ENCODE measurements at regions not wholly inside any gene's neighbourhood (a gene's known extent, or its start where the extent isn't known, plus 50 kb on each side); places are given as distances from the start of the nearest gene placed in this dataset.

DNA sequence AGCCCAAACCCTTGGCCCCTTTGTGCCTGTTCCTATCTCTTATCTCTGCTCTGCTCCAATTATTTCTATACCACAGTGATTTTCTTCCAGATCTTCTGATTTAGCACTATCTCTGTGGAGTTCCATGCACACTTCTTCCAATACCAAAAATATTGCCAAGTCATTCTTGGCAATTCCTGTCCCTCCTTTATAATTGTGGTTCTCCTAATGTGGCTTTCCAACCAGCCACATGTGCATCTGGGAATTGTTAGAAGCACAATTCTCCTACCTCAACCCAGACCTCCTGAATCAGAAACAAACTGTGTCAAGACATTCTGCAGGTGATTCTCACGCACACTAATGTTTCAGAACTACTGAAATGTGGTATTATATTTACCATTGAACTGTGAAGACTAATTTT, 447.8 kb upstream of the IGFBP3 start:
- TF ChIP-seq, protein P1, sequence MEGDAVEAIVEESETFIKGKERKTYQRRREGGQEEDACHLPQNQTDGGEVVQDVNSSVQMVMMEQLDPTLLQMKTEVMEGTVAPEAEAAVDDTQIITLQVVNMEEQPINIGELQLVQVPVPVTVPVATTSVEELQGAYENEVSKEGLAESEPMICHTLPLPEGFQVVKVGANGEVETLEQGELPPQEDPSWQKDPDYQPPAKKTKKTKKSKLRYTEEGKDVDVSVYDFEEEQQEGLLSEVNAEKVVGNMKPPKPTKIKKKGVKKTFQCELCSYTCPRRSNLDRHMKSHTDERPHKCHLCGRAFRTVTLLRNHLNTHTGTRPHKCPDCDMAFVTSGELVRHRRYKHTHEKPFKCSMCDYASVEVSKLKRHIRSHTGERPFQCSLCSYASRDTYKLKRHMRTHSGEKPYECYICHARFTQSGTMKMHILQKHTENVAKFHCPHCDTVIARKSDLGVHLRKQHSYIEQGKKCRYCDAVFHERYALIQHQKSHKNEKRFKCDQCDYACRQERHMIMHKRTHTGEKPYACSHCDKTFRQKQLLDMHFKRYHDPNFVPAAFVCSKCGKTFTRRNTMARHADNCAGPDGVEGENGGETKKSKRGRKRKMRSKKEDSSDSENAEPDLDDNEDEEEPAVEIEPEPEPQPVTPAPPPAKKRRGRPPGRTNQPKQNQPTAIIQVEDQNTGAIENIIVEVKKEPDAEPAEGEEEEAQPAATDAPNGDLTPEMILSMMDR (IDR thresholded peaks at IDR 0.05) = no peak
- no peak for TF ChIP-seq POLR2AphosphoS5 (IDR thresholded peaks at IDR 0.05)
